Keratinocyte (primary cell): ENCODE measurements at regions not wholly inside any gene's neighbourhood (a gene's known extent, or its start where the extent isn't known, plus 50 kb on each side); places are given as distances from the start of the nearest gene placed in this dataset.

Source experiments
- DNase-seq: peaks from one replicate; pipeline ENCODE4 v3.0.0-alpha.2; 2011; ENCODE audit warnings: low read depth, missing footprints, low spot score
- FAIRE-seq: peaks from 2 replicates; lab custom pipeline; 2011; peaks lifted over from hg19 to GRCh38; lab: Jason Lieb, UNC
- H2AFZ ChIP-seq: 2 replicates; pipeline ENCODE4 v1.6.0; 2012; ENCODE audit warnings: low read length, control low read depth, inconsistent platforms; ENCODE audit not compliant: control insufficient read depth
- H3K27ac ChIP-seq: 2 replicates; pipeline ENCODE4 v1.5.1; 2011; ENCODE audit warnings: low read length; ENCODE audit not compliant: control insufficient read depth, insufficient read depth
- H3K27me3 ChIP-seq: 3 replicates; pipeline ENCODE4 v1.6.0; 2011; ENCODE audit warnings: low read length; ENCODE audit not compliant: control insufficient read depth, insufficient read depth; ENCODE audit errors: extremely low read depth
- H3K36me3 ChIP-seq, 2 experiments: 2 replicates in 1 of 2; 3 replicates in 1 of 2; pipeline ENCODE4 v1.5.1; 2011; ENCODE audit warnings: low read length in 2 of 2, mild to moderate bottlenecking in 1 of 2; ENCODE audit not compliant: control insufficient read depth in 2 of 2, insufficient read depth in 2 of 2; ENCODE audit errors: extremely low read depth in 1 of 2
- H3K4me1 ChIP-seq: 3 replicates; pipeline ENCODE4 v1.5.1; 2011; ENCODE audit warnings: low read length; ENCODE audit not compliant: control insufficient read depth, insufficient read depth; ENCODE audit errors: extremely low read depth
- H3K4me2 ChIP-seq: 3 replicates; pipeline ENCODE4 v1.6.0; 2011; ENCODE audit warnings: low read depth, low read length; ENCODE audit not compliant: control insufficient read depth, insufficient read depth; ENCODE audit errors: extremely low read depth
- H3K4me3 ChIP-seq, 3 experiments: fragments of 200-600 bp in 1 of 3; sonication (generic) in 1 of 3; 2 replicates in 2 of 3; 3 replicates in 1 of 3; pipeline ENCODE4 v1.5.1; 2011 to 2016; ENCODE audit warnings: low read length in 3 of 3, mild to moderate bottlenecking in 3 of 3, control low read depth in 2 of 3, inconsistent platforms in 1 of 3, low read depth in 1 of 3, mixed read lengths in 1 of 3, mixed run types in 1 of 3, moderate library complexity in 1 of 3; ENCODE audit not compliant: control insufficient read depth in 2 of 3, insufficient read depth in 2 of 3; ENCODE audit errors: extremely low read depth in 1 of 3
- H3K79me2 ChIP-seq: 2 replicates; pipeline ENCODE4 v1.6.0; 2012; ENCODE audit warnings: low read length; ENCODE audit not compliant: control insufficient read depth, insufficient read depth
- H3K9ac ChIP-seq: 3 replicates; pipeline ENCODE4 v1.6.0; 2011; ENCODE audit warnings: low read length; ENCODE audit not compliant: control insufficient read depth, insufficient read depth; ENCODE audit errors: extremely low read depth
- H3K9me1 ChIP-seq: 3 replicates; pipeline ENCODE4 v1.6.0; 2011; ENCODE audit warnings: low read length; ENCODE audit not compliant: control insufficient read depth, insufficient read depth; ENCODE audit errors: extremely low read depth
- H3K9me3 ChIP-seq: 2 replicates; pipeline ENCODE4 v1.5.1; 2012; ENCODE audit warnings: low read depth, low read length; ENCODE audit not compliant: control insufficient read depth
- H4K20me1 ChIP-seq: 3 replicates; pipeline ENCODE4 v1.6.0; 2011; ENCODE audit warnings: low read length; ENCODE audit not compliant: control insufficient read depth, insufficient read depth; ENCODE audit errors: extremely low read depth
- CTCF ChIP-seq, 3 experiments: IDR thresholded peaks in 1 of 3; conservative IDR thresholded peaks in 1 of 3; optimal IDR thresholded peaks in 1 of 3; 2 replicates in 2 of 3; 3 replicates in 1 of 3; pipeline versions ENCODE3 to v1.5.1; 2011; ENCODE audit warnings: low read length in 3 of 3, mild to moderate bottlenecking in 3 of 3, moderate library complexity in 2 of 3, control low read depth in 1 of 3, inconsistent platforms in 1 of 3; ENCODE audit not compliant: insufficient read depth in 2 of 3; ENCODE audit errors: extremely low read depth in 1 of 3
- EZH2 ChIP-seq: IDR thresholded peaks from one replicate; pipeline ENCODE4 v1.6.1; 2012; ENCODE audit warnings: inconsistent platforms, mild to moderate bottlenecking, low read length, moderate library complexity
- dilution Hi-C: fragments of 300-500 bp; cut with MboI; formaldehyde crosslinking; loops from one replicate; pipeline ENCODE4 v1.7.0; 2020; ENCODE audit warnings: low sequenced_read_pairs; ENCODE audit not compliant: extremely low pct_ligation_motif_present

- Histone ChIP-seq H3K27me3 (no peaks in the 10 kb centered on the region), H3K36me3 (no peaks in the 10 kb centered on the region), H3K9me1 (no peaks in the 10 kb centered on the region), H3K9ac (no peak overlapping the region), H3K9me3 (no peaks in the 10 kb centered on the region), H3K27ac (peak overlapping the region; percentile 78), H3K4me2 (peak overlapping the region; percentile 60), H4K20me1 (no peaks in the 10 kb centered on the region), H3K79me2 (no peaks in the 10 kb centered on the region), H2AFZ (peak overlapping the region; percentile 37), H3K4me1 (peaks cover 8% of the 10 kb centered on the region), H3K4me3 (no peak overlapping the region)
- TF ChIP-seq EZH2 (no peak), CTCF (optimal IDR thresholded peaks at IDR 0.05 in 1 of 3, IDR thresholded peaks at IDR 0.05 in 1 of 3, conservative IDR thresholded peaks at IDR 0.05 in 1 of 3; ENCODE audit: extremely low read depth in 1 of 3, insufficient read depth in 2 of 3, low read length in 3 of 3) (no peak)
- FAIRE-seq (peak; percentile 48), DNase-seq (peak; percentile 9)
- dilution Hi-C loops, result no loop called here
Observed at GRCh38 chr2:40625849-40626248, 174.0 kb upstream of the SLC8A1 start.

GRCh38 chr2:40628556-40628955, 176.7 kb upstream of the SLC8A1 start:
- Histone ChIP-seq H3K36me3 (no peaks in the 10 kb centered on the region), H3K9ac (no peak overlapping the region), H3K9me1 (no peaks in the 10 kb centered on the region), H3K4me3 (no peak overlapping the region), H3K4me2 (no peak overlapping the region), H4K20me1 (no peaks in the 10 kb centered on the region), H3K27ac (no peak overlapping the region), H3K9me3 (no peaks in the 10 kb centered on the region), H3K27me3 (no peaks in the 10 kb centered on the region), H3K4me1 (peaks cover 8% of the 10 kb centered on the region), H3K79me2 (no peaks in the 10 kb centered on the region), H2AFZ (no peak overlapping the region)
- dilution Hi-C loops, result no loop called here
- TF ChIP-seq EZH2 (no peak), CTCF (optimal IDR thresholded peaks at IDR 0.05 in 1 of 3, IDR thresholded peaks at IDR 0.05 in 1 of 3, conservative IDR thresholded peaks at IDR 0.05 in 1 of 3; ENCODE audit: extremely low read depth in 1 of 3, insufficient read depth in 2 of 3, low read length in 3 of 3) (no peak)
- DNase-seq (no peak), FAIRE-seq (no peak)
